Right cardiac atrium (tissue), 5 donors: ENCODE measurements at regions not wholly inside any gene's neighbourhood (a gene's known extent, or its start where the extent isn't known, plus 50 kb on each side); places are given as distances from the start of the nearest gene placed in this dataset.

ENCODE experiments used
- ATAC-seq, 2 donors: fragments of 200-7000 bp; cut with Tn5 transposase; one replicate each; pipeline versions ENCODE4 v1.8.0 to v1.9.1; 2020; ENCODE audit warnings: moderate library complexity in 2 of 2, mild to moderate bottlenecking in 1 of 2
- DNase-seq, 3 donors: peaks; one replicate each; pipeline ENCODE4 v3.0.0-alpha.2; 2020
- H3K27ac ChIP-seq: one replicate; pipeline ENCODE4 v1.5.1; 2013; ENCODE audit warnings: mild to moderate bottlenecking, low read length, control low read depth, moderate library complexity
- H3K27me3 ChIP-seq: one replicate; pipeline ENCODE4 v1.6.1; 2013; ENCODE audit not compliant: control insufficient read depth, insufficient read depth
- H3K4me1 ChIP-seq: one replicate; pipeline ENCODE4 v1.6.1; 2013; ENCODE audit warnings: low read length; ENCODE audit not compliant: control insufficient read depth, insufficient read depth
- H3K4me3 ChIP-seq: one replicate; pipeline ENCODE4 v1.5.1; 2013; ENCODE audit warnings: low read length, control low read depth
- H3K9me3 ChIP-seq: one replicate; pipeline ENCODE4 v1.6.1; 2013; ENCODE audit warnings: low read length; ENCODE audit not compliant: control insufficient read depth
- WGBS: extraction: QIAGEN DNeasy Blood & Tissue Kit; methylation state at CpG from one replicate; pipeline ENCODE4 v1.1.7; 2013; 5-methylcytosine and 5-hydroxymethylcytosine counted together
- intact Hi-C, 4 donors: fragments of 100-400 bp; cut with DNase I; formaldehyde crosslinking; loops; one replicate each; pipeline versions ENCODE4 v1.11.0 to v1.14.0; 2022 to 2023
- donor health status: healthy with polysubstance abuse.
- donor health status: DM: no; HTN: yes; CAD: no.
- donor health status: DM: no; HTN: no; CAD: no.
- donor health status: DM: no; HTN: yes; CAD: no; lungs with severe emphysema.
- donor health status: DM: yes; HTN: yes; CAD: no.

DNA sequence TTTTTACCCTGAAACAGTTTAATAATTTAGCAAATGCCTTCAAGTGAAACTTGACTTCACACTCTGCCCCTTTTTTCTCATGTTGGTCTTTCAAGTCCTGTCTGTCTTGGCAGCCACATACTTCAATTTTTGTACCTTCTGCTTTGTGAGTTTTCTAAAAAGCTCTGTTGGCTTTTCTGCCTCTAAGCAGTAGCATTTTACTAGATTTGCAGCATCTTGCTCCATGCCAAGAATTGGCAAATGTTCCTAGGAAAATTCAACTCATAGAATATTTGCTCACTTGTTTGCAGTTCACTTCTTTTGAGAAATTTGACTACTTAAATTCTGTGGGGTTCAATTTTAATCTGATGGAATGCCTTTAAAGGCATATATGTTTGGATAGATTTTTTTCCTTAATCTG, 59.2 kb downstream of the FAM47A start:
- Histone ChIP-seq H3K27me3 (no peaks in the 10 kb centered on the region), H3K9me3 (no peaks in the 10 kb centered on the region), H3K4me3 (no peak overlapping the region), H3K27ac (no peak overlapping the region), H3K4me1 (no peaks in the 10 kb centered on the region)
- ATAC-seq (no peak), DNase-seq (no peak)
- intact Hi-C loops, result no loop called here

DNA sequence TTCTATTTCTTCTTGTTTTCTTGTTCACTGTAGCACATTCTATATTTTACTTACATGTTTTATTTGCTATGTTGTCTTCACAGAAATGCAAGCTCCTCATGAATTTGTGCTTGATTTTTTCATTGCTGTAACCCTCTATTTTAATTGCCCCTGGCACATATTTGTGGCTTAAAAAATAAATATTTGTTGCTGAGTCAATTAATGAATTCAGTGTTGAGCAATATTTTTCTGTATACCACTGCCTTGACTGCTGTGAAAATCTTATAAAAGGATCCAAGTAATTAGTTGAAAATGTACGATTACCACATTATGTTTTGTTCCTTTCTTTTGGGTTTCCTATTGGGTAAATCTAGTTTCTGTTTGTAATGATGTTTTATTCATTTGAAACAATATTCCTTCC, 68.5 kb downstream of the FAM47A start:
- Histone ChIP-seq H3K27me3 (no peaks in the 10 kb centered on the region), H3K27ac (no peak overlapping the region), H3K9me3 (no peaks in the 10 kb centered on the region), H3K4me3 (no peak overlapping the region), H3K4me1 (no peaks in the 10 kb centered on the region)
- DNase-seq (no peak), ATAC-seq (no peak)
- intact Hi-C loops, result no loop called here
- 67% methylated on average over 1 of the region's 1 CpG for WGBS

DNA sequence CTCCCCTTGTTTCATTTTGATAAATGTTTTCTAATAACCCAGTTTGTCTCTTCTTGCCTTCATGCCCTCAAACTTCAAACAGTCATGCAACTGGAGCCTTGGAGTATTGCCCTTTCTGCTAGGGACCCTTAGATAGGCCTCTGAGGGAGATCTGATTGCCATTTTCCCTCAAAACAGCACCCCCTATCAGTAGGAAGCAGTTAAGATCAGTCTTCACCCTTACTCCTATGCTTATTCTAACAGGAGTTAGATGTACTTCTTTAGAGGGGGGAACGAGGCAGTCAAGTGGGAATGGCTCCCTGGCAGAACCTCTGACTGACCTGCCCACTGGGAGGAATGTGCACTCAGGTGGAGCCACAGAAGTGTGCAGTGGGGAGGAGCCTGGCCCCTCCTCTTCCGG, 74.1 kb downstream of the FAM47A start:
- 67% methylated on average over 2 of the region's 2 CpGs for WGBS
- H3K4me1 ChIP-seq, result no peaks in the 10 kb centered on the region
- ATAC-seq, result no peak

DNA sequence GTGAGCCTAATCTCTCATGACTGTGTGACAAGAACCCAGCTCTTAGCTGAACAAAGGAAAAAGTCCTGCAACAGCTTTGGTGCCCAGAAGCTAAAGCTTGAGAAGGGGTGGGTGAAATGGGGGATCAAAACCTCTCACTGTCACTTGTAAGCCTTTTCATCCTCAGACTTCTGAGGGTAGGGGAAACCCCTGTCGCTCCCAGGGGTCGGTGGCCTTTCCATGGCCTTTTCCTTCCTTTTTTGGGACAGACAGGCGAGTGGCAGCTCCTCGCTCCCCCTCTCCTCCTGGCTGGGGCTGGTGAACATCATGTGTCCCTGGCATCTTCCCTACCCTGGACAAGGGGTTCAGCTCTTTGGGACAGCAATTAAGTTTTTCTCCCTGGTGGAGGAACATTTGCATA, 78.2 kb downstream of the FAM47A start:
- Histone ChIP-seq H3K27me3 (no peaks in the 10 kb centered on the region), H3K4me3 (no peak overlapping the region), H3K9me3 (no peaks in the 10 kb centered on the region), H3K4me1 (no peaks in the 10 kb centered on the region), H3K27ac (no peak overlapping the region)
- DNase-seq (peak in 1 of 3 donors; percentile 25), ATAC-seq (no peak)
- intact Hi-C loops, result no loop called here
- 27% methylated on average over 4 of the region's 4 CpGs for WGBS

More for the DNA sequence above, 74.1 kb downstream of the FAM47A start:
- no peak for DNase-seq
- Histone ChIP-seq H3K27ac (no peak overlapping the region), H3K4me3 (no peak overlapping the region), H3K9me3 (no peaks in the 10 kb centered on the region), H3K27me3 (no peaks in the 10 kb centered on the region)
- intact Hi-C loops, result no loop called here
